GM12891 (cell line): ENCODE measurements at regions not wholly inside any gene's neighbourhood (a gene's known extent, or its start where the extent isn't known, plus 50 kb on each side); places are given as distances from the start of the nearest gene placed in this dataset.

Source experiments
- PAX5 ChIP-seq: IDR thresholded peaks from 2 replicates; pipeline ENCODE4 v1.6.1; 2011; ENCODE audit warnings: low read length, moderate library complexity, mild to moderate bottlenecking; ENCODE audit not compliant: insufficient read depth, severe bottlenecking
- POLR2A ChIP-seq: IDR thresholded peaks from 2 replicates; pipeline ENCODE4 v1.6.1; 2011; ENCODE audit warnings: low read depth, low read length, control low read depth
- POLR2AphosphoS5 ChIP-seq: IDR thresholded peaks from 2 replicates; pipeline ENCODE4 v1.6.1; 2011; ENCODE audit warnings: low read depth, low read length, control low read depth
- TAF1 ChIP-seq: IDR thresholded peaks from 2 replicates; pipeline ENCODE4 v1.6.1; 2011; ENCODE audit warnings: low read depth, low read length, control low read depth

DNA sequence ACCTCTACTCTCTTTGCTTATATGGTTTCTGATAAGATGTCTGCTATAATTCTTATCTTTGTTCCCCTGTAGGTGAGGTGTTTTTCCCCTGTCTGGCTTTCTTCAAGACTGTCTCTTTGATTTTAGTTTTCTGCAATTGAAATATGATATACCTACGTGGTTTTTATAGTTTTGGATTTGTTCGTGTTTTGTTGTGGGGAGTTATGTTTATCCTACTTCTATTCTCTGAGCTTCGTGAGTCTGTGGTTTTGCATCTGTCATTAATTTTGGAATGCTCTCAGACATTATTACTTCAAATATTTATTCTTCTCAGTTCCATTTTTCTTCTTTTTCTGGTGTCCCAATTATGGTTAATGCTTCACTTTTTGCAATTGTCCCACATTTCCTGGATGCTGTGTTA, 521.3 kb downstream of the KCTD16 start:
- TF ChIP-seq POLR2AphosphoS5: no peak
- no peak for TF ChIP-seq POLR2A
- TF ChIP-seq TAF1: no peak
- no peak for TF ChIP-seq PAX5
